CD8-positive, alpha-beta memory T cell (primary cell): ENCODE measurements at regions not wholly inside any gene's neighbourhood (a gene's known extent, or its start where the extent isn't known, plus 50 kb on each side); places are given as distances from the start of the nearest gene placed in this dataset.

Experiments used
- CTCF ChIA-PET: fragments of 350-600 bp; sonication (Branson Sonifier 250); formaldehyde crosslinking; loops from one replicate; lab custom pipeline; 2021; ENCODE audit warnings: antibody characterized with exemption; lab: Charles Lee
- POLR2A ChIA-PET: fragments of 350-600 bp; sonication (Branson Sonifier 250); formaldehyde crosslinking; loops from one replicate; lab custom pipeline; 2021; ENCODE audit warnings: antibody characterized with exemption; lab: Charles Lee
- DNase-seq, 5 donors: peaks; one replicate each; pipeline versions ENCODE4 v3.0.0 to v3.0.0-alpha.2; 2020 to 2022; ENCODE audit warnings: mixed read lengths in 1 of 5
- H3K27ac ChIP-seq: one replicate; pipeline ENCODE4 v1.7.0; 2013; ENCODE audit warnings: low read depth, mild to moderate bottlenecking, low read length, moderate library complexity
- H3K27me3 ChIP-seq: 2 replicates; pipeline ENCODE4 v1.7.0; 2013; ENCODE audit warnings: low read length, mild to moderate bottlenecking; ENCODE audit not compliant: insufficient read depth, poor library complexity, severe bottlenecking
- H3K36me3 ChIP-seq: 2 replicates; pipeline ENCODE4 v1.7.0; 2013; ENCODE audit warnings: mild to moderate bottlenecking, low read length, moderate library complexity; ENCODE audit not compliant: insufficient read depth
- H3K4me1 ChIP-seq: 2 replicates; pipeline ENCODE4 v1.7.0; 2013; ENCODE audit warnings: mild to moderate bottlenecking, low read length, moderate library complexity; ENCODE audit not compliant: insufficient read depth
- H3K4me3 ChIP-seq: 2 replicates; pipeline ENCODE4 v1.7.0; 2013; ENCODE audit warnings: mild to moderate bottlenecking, low read length
- H3K9me3 ChIP-seq: 2 replicates; pipeline ENCODE4 v1.7.0; 2013; ENCODE audit warnings: mild to moderate bottlenecking, low read length
- H3K27ac Mint-ChIP-seq, 8 donors: one replicate each; pipeline ENCODE4 v1.8.0; 2020 to 2021; ENCODE audit warnings: mixed read lengths in 8 of 8, mild to moderate bottlenecking in 6 of 8, inconsistent platforms in 3 of 8, moderate library complexity in 3 of 8
- H3K27me3 Mint-ChIP-seq, 2 donors: one replicate each; pipeline ENCODE4 v1.8.0; 2020 to 2021; ENCODE audit warnings: mixed read lengths in 2 of 2, mild to moderate bottlenecking in 1 of 2, moderate library complexity in 1 of 2
- H3K36me3 Mint-ChIP-seq, 3 donors: one replicate each; pipeline ENCODE4 v1.8.0; 2020 to 2021; ENCODE audit warnings: mixed read lengths in 3 of 3, inconsistent platforms in 1 of 3, mild to moderate bottlenecking in 1 of 3
- H3K4me1 Mint-ChIP-seq, 3 donors: one replicate each; pipeline ENCODE4 v1.8.0; 2020 to 2021; ENCODE audit warnings: mixed read lengths in 3 of 3, inconsistent platforms in 1 of 3, mild to moderate bottlenecking in 1 of 3
- H3K4me3 Mint-ChIP-seq, 7 donors: one replicate each; pipeline ENCODE4 v1.8.0; 2020 to 2021; ENCODE audit warnings: mixed read lengths in 7 of 7, mild to moderate bottlenecking in 6 of 7, moderate library complexity in 4 of 7, inconsistent platforms in 2 of 7
- H3K9me3 Mint-ChIP-seq, 5 donors: one replicate each; pipeline ENCODE4 v1.8.0; 2020 to 2022; ENCODE audit warnings: mixed read lengths in 5 of 5, mild to moderate bottlenecking in 3 of 5, moderate library complexity in 2 of 5, inconsistent platforms in 1 of 5

DNA sequence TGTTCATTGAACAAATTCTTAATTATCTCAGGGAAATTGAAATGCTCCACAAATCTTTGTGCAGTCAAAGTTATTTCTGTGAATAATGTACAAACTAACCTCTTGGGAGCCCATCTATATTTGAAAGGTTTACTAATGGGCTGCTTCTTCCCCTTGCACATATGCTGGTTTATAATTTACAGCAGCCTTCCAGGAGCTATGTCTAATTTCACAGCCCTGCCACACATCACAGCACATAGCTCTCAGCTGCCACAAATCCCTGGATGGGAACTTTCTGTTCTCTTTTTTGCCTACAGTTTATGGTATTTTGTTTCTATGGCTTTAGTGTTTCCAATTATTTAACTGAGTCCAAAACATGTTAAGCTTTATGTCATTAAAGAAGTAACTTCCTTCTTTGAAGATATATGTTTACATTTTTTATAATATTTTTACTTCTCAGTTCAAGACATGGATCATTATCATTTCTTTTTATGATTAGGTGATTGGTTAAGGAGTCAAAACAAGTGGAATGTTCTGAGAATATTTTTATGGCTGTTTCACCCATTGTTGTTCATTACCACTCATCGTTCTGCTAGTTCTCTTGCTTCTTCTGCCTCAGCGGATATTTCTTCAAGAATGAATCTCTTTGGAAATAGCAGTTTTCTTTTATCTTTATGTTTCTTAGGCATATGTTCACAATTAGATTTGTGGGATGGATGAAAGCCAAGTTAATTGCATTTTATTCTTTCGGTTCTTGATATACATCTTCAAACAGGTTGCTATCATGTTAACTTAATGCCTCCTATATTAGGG is 475.6 kb upstream of the MIS18BP1 start:
- Mint-ChIP-seq H3K27ac (no peak overlapping the region), H3K9me3 (peaks cover 2 to 26% (median 10%) of the 10 kb centered on the region in 5 donors), H3K4me3 (no peak overlapping the region), H3K27me3 (no peaks in the 10 kb centered on the region), H3K4me1 (no peaks in the 10 kb centered on the region), H3K36me3 (no peaks in the 10 kb centered on the region)
- Histone ChIP-seq H3K4me3 (no peak overlapping the region), H3K9me3 (no peaks in the 10 kb centered on the region), H3K4me1 (no peaks in the 10 kb centered on the region), H3K27ac (no peak overlapping the region), H3K36me3 (no peaks in the 10 kb centered on the region), H3K27me3 (no peaks in the 10 kb centered on the region)
- POLR2A ChIA-PET = no interaction called here
- DNase-seq = no peak
- CTCF ChIA-PET = no interaction called here

- POLR2A ChIA-PET = no interaction called here
- no peak for DNase-seq
- CTCF ChIA-PET = no interaction called here
These were observed 474.1 kb upstream of the MIS18BP1 start for GRCh38 chr14:45727133-45727532.

GRCh38 chr14:45721472-45721871 is 468.5 kb upstream of the MIS18BP1 start:
- no peaks in the 10 kb centered on the region for H3K4me1 ChIP-seq
- Mint-ChIP-seq H3K4me3 (no peak overlapping the region), H3K4me1 (no peaks in the 10 kb centered on the region), H3K27ac (no peak overlapping the region), H3K9me3 (peaks cover 2 to 23% (median 10%) of the 10 kb centered on the region in 5 donors), H3K36me3 (no peaks in the 10 kb centered on the region), H3K27me3 (no peaks in the 10 kb centered on the region)
- H3K36me3 ChIP-seq = no peaks in the 10 kb centered on the region
- no peak overlapping the region for H3K4me3 ChIP-seq
- no peaks in the 10 kb centered on the region for H3K9me3 ChIP-seq
- ChIA-PET POLR2A (no interaction called here), CTCF (no interaction called here)
- no peak for DNase-seq
- no peaks in the 10 kb centered on the region for H3K27me3 ChIP-seq
- no peak overlapping the region for H3K27ac ChIP-seq

More at GRCh38 chr14:45727133-45727532, 474.1 kb upstream of the MIS18BP1 start:
- Histone ChIP-seq H3K36me3 (no peaks in the 10 kb centered on the region), H3K27ac (no peak overlapping the region), H3K4me1 (no peaks in the 10 kb centered on the region), H3K27me3 (no peaks in the 10 kb centered on the region), H3K4me3 (no peak overlapping the region), H3K9me3 (no peaks in the 10 kb centered on the region)
- Mint-ChIP-seq H3K9me3 (peaks cover 2 to 19% (median 7%) of the 10 kb centered on the region in 5 donors), H3K27me3 (no peaks in the 10 kb centered on the region), H3K36me3 (no peaks in the 10 kb centered on the region), H3K4me1 (no peaks in the 10 kb centered on the region), H3K4me3 (no peak overlapping the region), H3K27ac (no peak overlapping the region)

- Histone ChIP-seq H3K27me3 (no peaks in the 10 kb centered on the region), H3K27ac (no peak overlapping the region), H3K36me3 (no peaks in the 10 kb centered on the region), H3K4me1 (no peaks in the 10 kb centered on the region), H3K4me3 (no peak overlapping the region), H3K9me3 (no peaks in the 10 kb centered on the region)
- H3K4me1 Mint-ChIP-seq = no peaks in the 10 kb centered on the region
- peaks cover 8 to 33% (median 11%) of the 10 kb centered on the region in 5 donors for H3K9me3 Mint-ChIP-seq
- H3K36me3 Mint-ChIP-seq = peaks cover 0 to 2% (median 0%) of the 10 kb centered on the region in 3 donors
- no peak overlapping the region for H3K27ac Mint-ChIP-seq
- ChIA-PET CTCF (interaction anchor here (0.9 kb wide), 1 partner anchor 21 kb away, joined by 3 read pairs; no protein-coding TSS in a partner anchor), POLR2A (no interaction called here)
- H3K27me3 Mint-ChIP-seq = no peaks in the 10 kb centered on the region
- no peak overlapping the region for H3K4me3 Mint-ChIP-seq
- no peak for DNase-seq
These were observed 463.6 kb upstream of the MIS18BP1 start for GRCh38 chr14:45716572-45716971.

GRCh38 chr14:45715946-45716345 is 462.9 kb upstream of the MIS18BP1 start:
- H3K27ac ChIP-seq = no peak overlapping the region
- H3K4me1 ChIP-seq = no peaks in the 10 kb centered on the region
- H3K27me3 ChIP-seq = no peaks in the 10 kb centered on the region
- no peak overlapping the region for H3K4me3 Mint-ChIP-seq
- peaks cover 8 to 33% (median 11%) of the 10 kb centered on the region in 5 donors for H3K9me3 Mint-ChIP-seq
- ChIA-PET POLR2A (no interaction called here), CTCF (no interaction called here)
- no peak overlapping the region for H3K4me3 ChIP-seq
- no peak for DNase-seq
- H3K36me3 ChIP-seq = no peaks in the 10 kb centered on the region
- no peaks in the 10 kb centered on the region for H3K4me1 Mint-ChIP-seq
- H3K36me3 Mint-ChIP-seq = peaks cover 0 to 2% (median 0%) of the 10 kb centered on the region in 3 donors
- no peak overlapping the region for H3K27ac Mint-ChIP-seq
- no peaks in the 10 kb centered on the region for H3K27me3 Mint-ChIP-seq
- no peaks in the 10 kb centered on the region for H3K9me3 ChIP-seq

- H3K4me1 ChIP-seq = no peaks in the 10 kb centered on the region
- Mint-ChIP-seq H3K27ac (no peak overlapping the region), H3K9me3 (peaks cover 2 to 9% (median 6%) of the 10 kb centered on the region in 5 donors), H3K27me3 (no peaks in the 10 kb centered on the region), H3K4me1 (no peaks in the 10 kb centered on the region), H3K36me3 (peaks cover 0 to 2% (median 0%) of the 10 kb centered on the region in 3 donors), H3K4me3 (no peak overlapping the region)
- H3K27ac ChIP-seq = no peak overlapping the region
- ChIA-PET POLR2A (no interaction called here), CTCF (no interaction called here)
- no peak for DNase-seq
- no peaks in the 10 kb centered on the region for H3K36me3 ChIP-seq
- H3K4me3 ChIP-seq = no peak overlapping the region
- no peaks in the 10 kb centered on the region for H3K27me3 ChIP-seq
- no peaks in the 10 kb centered on the region for H3K9me3 ChIP-seq
These were observed 456.5 kb upstream of the MIS18BP1 start for GRCh38 chr14:45709541-45709940.

- Mint-ChIP-seq H3K27me3 (no peaks in the 10 kb centered on the region), H3K4me3 (no peak overlapping the region), H3K9me3 (peaks cover 0 to 8% (median 4%) of the 10 kb centered on the region in 5 donors), H3K4me1 (no peaks in the 10 kb centered on the region), H3K27ac (no peak overlapping the region), H3K36me3 (no peaks in the 10 kb centered on the region)
- no peak for DNase-seq
- no peaks in the 10 kb centered on the region for H3K9me3 ChIP-seq
- ChIA-PET POLR2A (no interaction called here), CTCF (no interaction called here)
- H3K4me1 ChIP-seq = no peaks in the 10 kb centered on the region
- H3K36me3 ChIP-seq = no peaks in the 10 kb centered on the region
- H3K27ac ChIP-seq = no peak overlapping the region
- H3K27me3 ChIP-seq = no peaks in the 10 kb centered on the region
- no peak overlapping the region for H3K4me3 ChIP-seq
These were observed 453.0 kb upstream of the MIS18BP1 start for GRCh38 chr14:45705940-45706534.

GRCh38 chr14:45699471-45699870 is 446.5 kb upstream of the MIS18BP1 start:
- H3K4me1 ChIP-seq = no peaks in the 10 kb centered on the region
- no peaks in the 10 kb centered on the region for H3K27me3 ChIP-seq
- H3K4me3 ChIP-seq = no peak overlapping the region
- H3K27me3 Mint-ChIP-seq = no peaks in the 10 kb centered on the region
- no peaks in the 10 kb centered on the region for H3K9me3 ChIP-seq
- H3K4me3 Mint-ChIP-seq = no peak overlapping the region
- H3K36me3 Mint-ChIP-seq = no peaks in the 10 kb centered on the region
- H3K4me1 Mint-ChIP-seq = no peaks in the 10 kb centered on the region
- ChIA-PET POLR2A (no interaction called here), CTCF (no interaction called here)
- DNase-seq = no peak
- H3K27ac ChIP-seq = no peak overlapping the region
- no peak overlapping the region for H3K27ac Mint-ChIP-seq
- H3K9me3 Mint-ChIP-seq = peaks cover 6 to 16% (median 8%) of the 10 kb centered on the region in 5 donors
- H3K36me3 ChIP-seq = no peaks in the 10 kb centered on the region
